ENCODE measurements at regions not wholly inside any gene's neighbourhood (a gene's known extent, or its start where the extent isn't known, plus 50 kb on each side); places are given as distances from the start of the nearest gene placed in this dataset.
"Not testable (repeated sequence)": the region's sequence is repeated elsewhere in the genome, so short reads cannot be mapped to it uniquely, and the experiment has no call there.

DNA sequence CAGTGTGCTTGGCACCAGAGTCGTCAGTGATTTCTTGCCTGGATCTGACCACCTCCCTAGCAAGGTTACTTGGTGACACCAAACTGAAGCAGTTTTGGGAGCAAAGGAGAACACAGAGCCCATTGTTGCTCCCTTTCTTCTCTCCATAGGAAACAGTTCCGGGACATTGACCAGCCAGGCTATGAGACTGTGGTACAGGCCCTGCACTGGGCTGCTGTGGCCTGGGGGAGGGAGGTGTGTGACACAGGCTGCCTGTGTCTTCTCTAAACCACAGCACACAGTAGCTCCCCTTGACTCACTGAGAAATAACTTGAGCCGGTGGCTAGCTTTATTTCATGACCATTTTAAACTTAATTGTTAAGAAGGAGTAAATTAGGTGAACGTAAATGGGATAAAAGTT lies 214.8 kb upstream of the UBL3 start:
- no peak for DNase-seq
- no peak for ATAC-seq

DNA sequence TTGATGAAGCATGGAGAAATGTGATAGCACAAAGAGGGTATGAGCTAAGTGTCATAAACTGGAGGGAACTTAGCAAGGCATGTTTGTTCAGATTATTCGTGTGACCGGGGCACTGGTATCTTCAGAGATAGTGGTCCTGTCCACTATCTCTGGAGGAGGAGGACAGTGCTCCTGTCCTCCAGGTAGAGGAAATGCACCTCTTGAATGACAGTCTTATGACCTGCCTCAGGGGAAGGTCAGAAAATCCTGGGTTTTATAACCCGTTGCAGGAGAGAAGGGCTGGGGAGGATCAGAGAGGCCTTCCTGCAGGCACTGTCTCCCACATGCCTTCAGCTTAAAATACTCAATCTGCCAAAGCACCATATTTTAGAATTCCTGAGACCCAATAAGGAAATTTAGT lies 213.5 kb upstream of the UBL3 start:
- ATAC-seq: no peak
- DNase-seq: no peak

DNA sequence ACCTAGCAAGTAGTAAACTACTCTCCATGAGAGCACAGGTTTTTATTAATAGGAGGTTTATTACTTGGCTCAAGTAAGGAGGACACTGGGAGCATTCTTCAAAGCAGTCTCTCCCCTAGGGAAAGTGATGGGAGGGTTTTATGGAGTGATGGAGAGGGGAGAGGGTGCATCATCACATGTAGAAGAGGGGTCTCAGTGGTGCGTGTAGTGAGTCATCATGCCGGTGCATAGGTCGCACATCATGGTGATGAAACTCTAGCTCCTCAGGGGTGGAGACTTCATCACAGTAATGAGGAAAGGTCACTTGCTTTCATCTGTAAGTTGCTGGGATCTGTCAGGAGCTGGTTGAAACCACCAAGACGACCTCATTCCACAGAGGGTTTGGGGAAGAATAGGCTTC lies 210.8 kb upstream of the UBL3 start:
- no peak for ATAC-seq
- no peak for DNase-seq

DNA sequence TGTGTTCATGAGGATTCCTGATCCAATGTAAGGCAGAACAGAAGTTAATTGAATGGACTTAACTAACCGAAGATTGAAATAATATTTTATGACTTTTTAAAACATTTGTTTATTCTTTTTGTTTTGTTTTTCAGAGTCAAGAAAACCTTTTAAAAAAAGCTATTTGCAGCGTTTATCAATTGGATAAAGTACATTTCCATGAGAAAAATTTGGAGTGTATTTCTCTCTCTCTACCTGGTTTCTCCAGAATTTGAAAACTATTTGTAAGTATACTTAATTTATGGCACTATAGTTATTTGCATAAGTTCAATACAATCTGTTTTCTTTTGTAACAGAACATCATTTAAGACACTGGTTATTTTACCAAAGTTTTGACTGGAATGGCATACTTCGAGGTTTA lies 208.0 kb upstream of the UBL3 start:
- ATAC-seq: no peak

DNA sequence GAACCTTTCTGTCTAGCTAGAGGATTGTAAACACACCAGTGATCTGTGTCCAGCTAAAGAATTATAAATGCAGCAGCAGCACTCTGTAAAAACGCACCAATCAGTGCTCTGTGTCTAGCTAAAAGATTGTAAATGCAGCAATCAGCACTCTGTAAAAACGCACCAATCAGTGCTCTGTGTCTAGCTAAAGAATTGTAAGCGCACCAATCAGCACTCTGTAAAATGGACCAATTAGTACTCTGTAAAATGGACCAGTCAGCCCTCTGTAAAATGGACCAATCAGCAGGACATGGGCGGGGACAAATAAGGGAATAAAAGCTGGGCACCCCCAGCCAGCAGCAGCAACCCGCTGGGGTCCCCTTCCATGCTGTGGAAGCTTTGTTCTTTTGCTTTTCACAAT lies 204.1 kb upstream of the UBL3 start:
- ATAC-seq, DNase-seq: not testable (repeated sequence)

More for the DNA sequence above, 208.0 kb upstream of the UBL3 start:
- no peak for DNase-seq

DNA sequence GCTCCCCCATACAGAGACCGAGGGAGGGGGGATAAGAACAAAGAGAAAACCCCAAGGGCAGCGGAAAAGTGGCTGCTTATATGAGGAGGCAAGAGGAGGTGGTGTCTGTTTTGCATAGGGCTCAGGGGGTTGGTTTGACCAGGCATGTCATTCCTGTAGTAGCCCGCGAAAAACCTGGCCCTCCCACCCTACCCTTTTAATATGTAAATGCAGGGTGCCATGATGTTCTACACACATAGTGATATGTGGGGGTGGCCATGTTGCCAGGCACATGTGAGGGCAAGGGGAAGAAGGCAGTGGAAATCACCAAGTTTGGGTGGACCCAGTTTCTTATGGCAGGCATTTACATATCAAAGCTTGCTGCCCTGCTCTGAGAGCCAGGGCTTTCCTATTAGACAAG lies 203.5 kb upstream of the UBL3 start:
- DNase-seq (no peak), ATAC-seq (no peak)

DNA sequence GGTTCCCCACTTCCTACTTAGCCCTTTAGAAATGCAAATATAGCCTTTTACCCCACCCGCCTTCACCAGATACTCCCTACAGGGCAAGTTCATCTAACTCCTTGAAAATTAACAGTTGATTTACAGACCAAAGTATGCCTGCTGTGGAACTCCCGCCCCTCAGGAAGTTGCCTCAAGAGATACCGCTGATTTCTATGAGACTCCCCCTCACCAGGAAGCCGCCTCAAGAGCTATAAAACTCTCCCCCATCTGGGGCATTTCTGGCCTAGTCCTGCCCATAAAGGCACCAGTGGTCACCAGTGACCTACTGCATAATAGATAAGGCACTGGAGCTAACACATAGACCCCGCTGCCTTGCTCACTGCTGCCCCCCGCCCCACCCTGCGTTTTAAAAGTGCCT lies 201.7 kb upstream of the UBL3 start:
- ATAC-seq (no peak), DNase-seq (no peak)

DNA sequence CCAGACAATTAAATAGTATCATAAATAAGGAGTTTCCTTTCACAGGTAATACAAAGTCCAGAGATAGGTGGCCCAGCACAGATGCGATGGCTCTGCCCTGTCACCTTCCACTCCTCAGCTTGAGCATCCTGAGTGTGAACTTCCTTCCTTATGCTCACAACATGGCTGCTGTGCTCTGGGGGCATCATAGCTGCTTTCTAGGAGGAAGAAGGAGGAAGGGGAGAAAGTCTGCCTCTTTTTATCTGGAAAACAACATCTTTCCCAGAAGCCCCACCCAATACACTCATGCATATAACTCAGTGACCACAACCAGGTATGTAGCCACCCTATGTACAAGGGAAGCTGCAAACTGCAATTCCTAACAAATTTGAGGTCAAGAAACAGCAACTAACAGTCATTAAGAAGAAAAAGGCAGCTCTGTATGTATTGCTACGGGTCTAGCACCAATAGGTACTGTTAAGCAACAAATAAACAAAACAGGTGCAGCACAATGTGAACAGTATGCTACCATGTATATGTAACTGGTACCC lies 201.2 kb upstream of the UBL3 start:
- no peak for ATAC-seq
- no peak for DNase-seq

DNA sequence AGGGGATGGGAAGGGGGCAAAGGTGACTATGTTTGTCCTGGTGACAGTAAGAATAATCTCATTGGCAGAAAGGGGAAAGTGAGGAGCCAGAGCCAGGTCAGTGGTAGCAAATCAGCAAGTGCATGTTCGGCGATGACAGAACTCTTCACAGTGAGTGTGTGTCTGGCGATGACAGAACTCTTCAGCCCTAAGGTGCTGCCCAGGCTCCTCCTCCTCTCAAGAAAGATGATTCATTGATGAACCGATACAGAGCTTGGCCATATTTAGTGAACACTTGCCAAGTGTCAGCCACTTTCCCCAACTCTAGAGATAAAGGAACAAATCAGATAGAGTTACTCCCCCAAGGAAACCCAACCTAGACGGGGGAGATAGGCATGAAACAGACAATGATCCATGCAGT lies 199.3 kb upstream of the UBL3 start:
- DNase-seq: no peak
- ATAC-seq: peak; percentile 65

DNA sequence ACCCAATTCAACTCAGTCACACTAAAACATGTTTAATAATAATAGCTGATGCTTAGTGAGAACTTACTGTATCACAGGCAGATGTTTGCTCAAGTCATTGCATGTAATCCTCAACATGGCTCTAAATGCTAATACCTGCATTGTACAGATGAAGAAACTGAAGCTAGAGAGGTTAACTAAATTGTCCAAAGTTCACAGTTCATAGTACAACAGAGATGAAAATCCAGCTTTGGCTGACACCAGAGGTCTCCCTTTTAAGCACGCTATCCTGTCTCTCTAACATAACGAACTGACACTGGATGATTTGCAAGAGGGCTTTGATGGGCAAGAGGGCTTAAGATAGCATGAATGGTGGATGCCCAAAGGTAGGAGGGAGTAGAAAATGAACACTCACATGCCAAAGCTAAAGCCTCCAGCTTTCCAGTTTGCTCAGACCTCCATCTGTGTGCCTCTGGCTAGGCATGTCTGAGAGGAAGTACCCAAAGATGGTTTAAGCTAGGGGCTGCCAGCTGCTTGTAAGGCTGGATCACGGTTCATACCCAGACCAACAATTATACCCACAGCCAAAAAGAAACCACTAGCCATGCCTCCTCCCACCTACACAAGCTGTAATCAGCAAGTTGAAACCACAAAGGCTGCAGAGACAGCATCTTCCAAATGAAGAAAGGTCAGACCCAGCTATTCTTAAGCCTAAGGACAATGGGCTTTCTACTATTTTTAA lies 196.9 kb upstream of the UBL3 start:
- ATAC-seq (peak; percentile 83), DNase-seq (no peak)

DNA sequence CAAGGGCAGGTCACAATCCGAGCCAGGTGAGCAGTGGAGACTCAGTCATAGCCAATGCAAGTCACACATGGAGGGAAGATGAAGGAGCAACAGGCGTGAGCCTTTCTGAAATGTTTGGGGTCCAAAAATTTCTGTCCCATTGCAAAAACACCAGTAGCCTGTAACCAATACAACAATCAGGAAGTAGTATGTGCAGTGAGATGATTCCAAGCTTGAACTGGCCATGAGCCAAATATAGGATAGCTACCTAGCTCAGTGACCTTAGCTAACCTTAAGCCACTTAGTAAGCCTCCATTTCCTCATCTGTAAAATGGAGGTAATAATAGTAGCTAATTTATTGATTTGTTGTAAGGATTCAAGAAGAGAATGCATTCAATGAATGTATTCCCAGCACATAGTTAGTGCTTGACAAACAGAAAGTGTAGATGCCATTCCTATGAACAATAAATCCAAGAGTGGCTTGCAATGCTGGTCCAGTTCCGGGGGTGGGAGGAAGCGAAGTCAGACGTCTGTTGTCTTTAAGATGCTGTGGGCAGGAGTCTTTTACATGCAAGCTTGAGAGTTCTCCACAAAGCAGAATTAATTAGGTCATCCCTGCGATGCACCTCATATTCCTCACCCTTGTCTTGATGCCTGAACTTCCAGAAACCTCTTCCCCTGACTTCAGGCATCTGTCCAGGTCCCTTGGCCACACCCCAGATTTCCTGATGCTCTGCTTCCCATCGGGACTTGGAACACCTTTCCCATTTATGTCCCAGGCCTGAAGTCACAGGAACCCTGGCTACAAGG lies 195.7 kb upstream of the UBL3 start:
- DNase-seq: no peak
- no peak for ATAC-seq

DNA sequence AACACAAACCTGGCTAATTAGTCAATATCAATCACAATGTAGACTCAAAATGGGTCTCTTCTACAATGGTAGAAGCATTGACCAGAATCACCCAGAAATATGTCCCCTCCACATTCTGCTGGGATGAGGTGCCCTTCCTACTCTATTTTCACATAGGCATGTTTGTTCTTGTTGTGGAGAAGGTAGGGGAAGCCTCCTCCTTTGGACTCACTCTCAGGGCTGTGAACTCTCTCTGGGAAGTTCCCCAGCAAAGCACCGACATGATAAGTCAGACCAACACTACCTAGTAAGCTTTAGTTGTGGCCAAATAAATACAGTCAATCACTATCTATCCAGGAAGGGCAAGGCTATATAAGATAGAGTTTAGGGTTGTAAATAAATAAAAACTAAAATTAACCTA lies 194.5 kb upstream of the UBL3 start:
- no peak for ATAC-seq

DNA sequence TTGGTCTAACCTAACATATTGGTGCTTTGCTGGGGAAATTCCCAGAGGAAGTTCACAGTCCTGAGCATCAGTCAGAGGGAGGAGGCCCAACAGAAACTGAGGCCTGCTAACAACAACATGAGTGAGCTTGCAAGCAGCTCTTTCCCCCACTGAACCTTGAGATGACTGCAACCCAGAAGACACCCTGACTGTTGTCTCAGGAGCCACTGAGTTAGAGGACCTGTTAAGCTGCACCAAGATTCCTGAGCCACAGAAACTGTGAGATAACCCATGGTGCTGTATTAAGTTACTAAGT lies 193.2 kb upstream of the UBL3 start:
- no peak for DNase-seq
- no peak for ATAC-seq

More for the DNA sequence above, 194.5 kb upstream of the UBL3 start:
- DNase-seq: no peak

DNA sequence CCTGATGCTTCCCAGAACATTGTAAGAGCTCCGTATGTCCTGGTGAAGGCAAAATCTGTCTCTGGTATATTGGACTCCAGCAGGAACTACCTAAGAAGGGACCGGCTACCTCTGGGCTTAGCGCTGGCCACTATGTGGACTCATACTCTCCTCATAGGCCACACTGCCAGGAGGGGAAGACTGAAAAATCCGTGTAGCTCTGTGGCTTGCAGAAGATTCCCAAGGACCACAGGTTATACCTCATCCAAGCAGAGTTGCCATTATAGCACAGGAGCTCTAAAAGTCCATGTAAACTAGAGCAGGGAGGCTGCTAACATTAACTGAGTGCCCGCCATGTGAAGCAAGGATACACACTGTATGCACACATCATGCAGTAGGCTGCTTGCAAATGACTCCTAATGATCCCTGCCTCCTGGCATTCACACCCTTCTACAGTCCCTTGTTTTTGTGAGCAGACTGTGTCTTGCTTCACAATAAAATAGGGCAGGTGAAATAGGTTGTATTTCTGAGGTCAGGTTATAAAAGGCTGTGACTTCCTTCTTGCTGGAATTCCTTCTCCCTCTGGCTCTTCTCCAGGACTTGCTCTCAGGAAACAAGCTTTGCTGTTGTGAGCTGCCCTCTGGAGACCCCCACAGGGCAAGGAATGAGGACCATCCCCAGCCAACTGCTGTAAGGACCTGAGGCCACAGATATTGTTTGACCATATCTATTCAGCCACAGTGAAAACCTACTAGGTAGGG lies 192.6 kb upstream of the UBL3 start:
- DNase-seq: no peak
- ATAC-seq: no peak

DNA sequence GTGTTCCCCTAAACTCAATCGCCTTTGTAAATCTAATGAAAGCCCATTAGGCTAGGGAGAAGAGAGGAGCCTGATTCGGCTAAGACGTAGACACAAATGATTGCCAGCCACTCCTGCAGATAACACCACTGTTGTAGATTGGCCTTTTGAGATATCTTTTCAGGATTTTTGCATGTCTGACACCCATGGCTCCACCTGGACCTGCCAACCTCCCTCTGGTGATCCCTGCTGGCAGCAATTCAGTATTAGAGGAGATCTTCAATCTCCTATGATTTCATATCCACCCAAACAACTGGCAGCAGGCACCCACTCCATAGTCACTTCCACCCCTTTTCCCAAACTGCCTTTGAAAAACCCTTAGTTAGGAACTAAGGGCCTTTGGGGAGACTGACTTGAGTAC lies 191.9 kb upstream of the UBL3 start:
- DNase-seq (no peak), ATAC-seq (no peak)

DNA sequence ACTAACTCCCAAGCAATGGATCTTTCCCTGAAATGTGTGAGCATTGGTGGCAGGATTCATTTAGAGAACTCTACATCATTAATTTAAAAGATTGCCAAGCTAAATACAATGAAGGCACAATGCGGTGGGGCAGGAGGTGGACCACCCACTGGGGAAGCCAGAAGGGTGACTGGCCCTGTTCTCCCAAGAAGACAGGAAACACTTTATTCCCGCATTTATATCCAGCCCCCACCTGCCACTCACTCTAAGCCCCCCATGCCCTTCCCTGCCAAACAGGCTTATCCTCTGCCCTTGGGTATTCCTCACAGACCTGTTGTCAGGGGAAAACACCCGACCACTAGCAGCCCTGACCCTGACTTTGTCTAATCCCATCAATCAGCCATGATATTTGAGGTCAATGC lies 189.1 kb upstream of the UBL3 start:
- ATAC-seq: no peak
- no peak for DNase-seq

DNA sequence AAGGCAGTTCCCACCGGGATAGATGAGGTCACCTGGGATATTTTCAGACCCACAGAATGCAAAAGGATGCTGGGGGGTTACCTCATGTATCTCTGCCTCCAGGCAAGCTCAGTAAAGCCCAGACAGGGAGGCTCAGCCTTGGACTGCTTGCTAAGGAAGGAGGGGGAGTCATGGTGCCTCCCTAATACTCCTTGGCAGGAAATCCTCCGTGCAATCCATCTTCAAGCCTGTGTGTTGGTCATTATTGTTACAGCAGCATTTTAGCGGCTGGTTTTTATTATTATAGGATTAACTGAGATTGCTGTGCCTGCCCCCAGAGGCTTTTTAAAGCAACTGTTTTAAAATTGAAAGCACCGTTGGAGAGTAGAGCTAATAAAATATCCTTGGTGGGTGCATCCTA lies 188.5 kb upstream of the UBL3 start:
- ATAC-seq (no peak), DNase-seq (no peak)

DNA sequence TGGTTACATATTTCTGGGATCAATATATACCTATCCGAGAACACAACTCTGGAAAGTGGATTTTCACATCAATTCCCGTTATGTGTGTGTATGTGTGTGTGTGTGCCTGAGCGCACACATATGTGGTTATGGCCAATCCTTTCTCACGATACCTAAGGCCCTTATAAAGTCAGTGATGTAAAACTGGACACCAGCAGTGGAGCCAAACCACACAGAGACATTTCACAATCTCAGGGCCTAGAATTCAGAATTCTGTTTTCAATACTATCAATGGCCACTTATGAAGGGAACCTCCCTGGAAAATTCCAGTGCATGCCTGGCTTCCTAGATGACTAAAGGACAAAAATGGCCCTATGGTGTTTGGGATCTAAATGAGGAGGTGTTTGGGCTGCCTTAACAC lies 187.3 kb upstream of the UBL3 start:
- ATAC-seq (no peak), DNase-seq (no peak)

DNA sequence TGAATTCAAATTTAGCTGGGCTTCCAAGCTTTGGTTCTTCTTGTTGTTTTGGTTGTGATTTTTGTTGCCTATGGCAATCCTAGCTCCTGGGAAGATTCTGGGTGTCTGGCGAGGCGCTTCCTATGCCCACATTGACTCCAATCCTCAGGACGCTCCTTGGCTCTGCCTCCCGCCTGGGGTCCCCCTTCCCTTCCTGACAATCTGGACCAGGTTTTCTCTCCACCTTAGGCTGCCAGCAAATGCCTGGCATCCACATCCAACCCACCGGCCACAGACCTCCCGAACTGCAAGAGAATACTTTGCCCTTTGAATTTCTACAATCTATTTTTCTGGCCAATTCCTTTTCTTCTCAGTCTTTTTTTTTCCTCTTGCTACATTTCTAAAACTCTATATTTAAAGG lies 186.9 kb upstream of the UBL3 start:
- no peak for ATAC-seq

DNA sequence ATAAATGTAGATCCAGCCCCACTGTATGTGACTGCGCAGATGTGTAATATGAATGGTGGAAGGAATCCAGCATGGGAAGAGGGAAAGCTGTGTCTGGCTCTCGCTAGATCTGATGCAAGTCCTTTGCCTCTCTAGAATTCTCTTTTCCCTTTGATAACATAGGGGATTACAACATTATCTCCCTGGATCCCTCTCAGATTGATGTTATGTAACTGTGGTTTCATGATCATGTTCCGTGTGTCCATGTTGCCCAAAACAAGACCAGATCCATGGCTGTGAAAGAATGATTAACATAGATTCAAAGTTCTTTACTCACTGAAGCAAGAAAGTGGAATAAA lies 184.0 kb upstream of the UBL3 start:
- no peak for DNase-seq
- no peak for ATAC-seq

More for the DNA sequence above, 186.9 kb upstream of the UBL3 start:
- no peak for DNase-seq

DNA sequence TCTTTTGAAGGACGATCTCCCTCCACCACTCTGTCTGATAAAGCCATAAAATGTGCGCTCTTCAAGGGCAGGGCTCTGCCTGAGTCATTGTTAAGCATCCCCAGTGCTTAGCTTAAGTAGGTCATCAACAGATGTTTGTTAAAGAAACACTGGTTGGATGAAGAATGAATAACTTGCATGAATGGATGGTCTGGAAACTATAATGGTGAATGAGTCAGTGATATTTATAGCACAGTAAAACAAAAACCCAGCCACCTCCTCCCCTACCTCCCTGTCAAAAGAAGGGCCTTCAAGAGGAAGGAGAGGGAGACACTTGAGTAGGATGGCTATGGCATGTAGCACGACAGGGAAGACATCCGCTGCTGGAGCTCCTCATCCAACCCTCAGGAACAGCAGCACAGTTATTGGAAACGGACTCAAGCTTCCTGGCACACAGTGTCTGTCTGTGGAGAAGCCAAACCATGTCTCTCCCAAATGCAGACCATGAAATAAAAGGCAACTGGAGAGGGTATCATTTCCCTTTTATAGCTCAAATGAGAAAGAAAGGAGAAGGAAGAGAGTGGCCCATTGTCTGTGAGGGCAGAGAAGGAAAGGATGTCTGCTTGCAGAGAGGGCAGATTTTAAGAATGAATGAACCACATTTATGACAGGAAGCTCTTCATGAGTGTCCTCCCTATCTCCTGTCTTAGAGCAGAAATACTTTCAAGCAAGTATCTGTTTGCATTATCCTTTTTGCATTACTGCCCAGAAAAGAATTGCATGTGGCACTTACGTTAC lies 183.5 kb upstream of the UBL3 start:
- ATAC-seq: peak; percentile 28
- DNase-seq: no peak

DNA sequence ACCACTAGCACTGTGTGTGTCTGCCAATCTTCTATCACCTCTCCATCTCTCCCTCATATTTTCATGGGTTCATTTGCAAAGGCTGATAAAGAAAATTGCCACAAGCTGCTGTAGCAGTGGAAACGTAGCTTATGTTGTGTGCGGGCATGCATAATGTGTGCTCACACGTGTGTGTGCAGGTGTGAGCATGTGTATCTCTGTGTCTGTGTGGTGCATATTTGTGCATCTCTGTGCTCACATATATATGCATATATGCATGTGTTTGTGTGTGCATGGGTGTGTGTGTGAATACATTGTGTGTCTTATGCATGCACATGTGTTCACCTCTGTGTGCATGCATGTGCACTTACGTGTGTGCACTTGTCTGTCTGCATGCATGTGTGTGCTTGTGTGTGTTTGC lies 181.8 kb upstream of the UBL3 start:
- ATAC-seq: no peak
- no peak for DNase-seq

DNA sequence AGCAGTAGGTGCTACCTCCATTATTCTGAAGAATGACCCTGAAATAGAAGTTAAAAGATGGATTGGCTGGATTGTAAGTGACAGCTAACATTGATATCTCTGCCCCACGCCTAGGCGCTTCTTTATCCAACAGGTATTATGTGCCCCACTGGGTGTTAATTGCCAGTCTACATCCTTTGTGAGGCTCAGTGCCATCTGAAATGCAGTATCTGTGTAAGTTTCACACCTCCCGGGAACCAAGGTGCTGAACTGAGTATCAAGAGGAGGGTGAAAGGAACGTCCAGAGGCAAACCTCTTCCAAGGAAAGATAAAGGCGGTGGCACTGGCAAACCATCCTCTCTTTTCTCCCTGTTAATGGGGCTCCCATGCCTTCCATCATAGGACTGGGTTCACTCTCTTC lies 181.1 kb upstream of the UBL3 start:
- DNase-seq (no peak), ATAC-seq (no peak)
